ENCODE measurements at regions not wholly inside any gene's neighbourhood (a gene's known extent, or its start where the extent isn't known, plus 50 kb on each side); places are given as distances from the start of the nearest gene placed in this dataset.

GRCh38 chr10:120172356-120172755 is 279.8 kb downstream of the SEC23IP start:
- TF ChIP-seq MYC (IDR thresholded peaks at IDR 0.05; ENCODE audit: borderline replicate concordance, low read length) = no peak
- TF ChIP-seq POLR2A (IDR thresholded peaks at IDR 0.05; ENCODE audit: low read length) = no peak
- TF ChIP-seq, protein P1, sequence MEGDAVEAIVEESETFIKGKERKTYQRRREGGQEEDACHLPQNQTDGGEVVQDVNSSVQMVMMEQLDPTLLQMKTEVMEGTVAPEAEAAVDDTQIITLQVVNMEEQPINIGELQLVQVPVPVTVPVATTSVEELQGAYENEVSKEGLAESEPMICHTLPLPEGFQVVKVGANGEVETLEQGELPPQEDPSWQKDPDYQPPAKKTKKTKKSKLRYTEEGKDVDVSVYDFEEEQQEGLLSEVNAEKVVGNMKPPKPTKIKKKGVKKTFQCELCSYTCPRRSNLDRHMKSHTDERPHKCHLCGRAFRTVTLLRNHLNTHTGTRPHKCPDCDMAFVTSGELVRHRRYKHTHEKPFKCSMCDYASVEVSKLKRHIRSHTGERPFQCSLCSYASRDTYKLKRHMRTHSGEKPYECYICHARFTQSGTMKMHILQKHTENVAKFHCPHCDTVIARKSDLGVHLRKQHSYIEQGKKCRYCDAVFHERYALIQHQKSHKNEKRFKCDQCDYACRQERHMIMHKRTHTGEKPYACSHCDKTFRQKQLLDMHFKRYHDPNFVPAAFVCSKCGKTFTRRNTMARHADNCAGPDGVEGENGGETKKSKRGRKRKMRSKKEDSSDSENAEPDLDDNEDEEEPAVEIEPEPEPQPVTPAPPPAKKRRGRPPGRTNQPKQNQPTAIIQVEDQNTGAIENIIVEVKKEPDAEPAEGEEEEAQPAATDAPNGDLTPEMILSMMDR (IDR thresholded peaks at IDR 0.05) = no peak
- TF ChIP-seq MAZ (IDR thresholded peaks at IDR 0.05; ENCODE audit: borderline replicate concordance, low read depth, low read length) = no peak
- TF ChIP-seq, protein P2, sequence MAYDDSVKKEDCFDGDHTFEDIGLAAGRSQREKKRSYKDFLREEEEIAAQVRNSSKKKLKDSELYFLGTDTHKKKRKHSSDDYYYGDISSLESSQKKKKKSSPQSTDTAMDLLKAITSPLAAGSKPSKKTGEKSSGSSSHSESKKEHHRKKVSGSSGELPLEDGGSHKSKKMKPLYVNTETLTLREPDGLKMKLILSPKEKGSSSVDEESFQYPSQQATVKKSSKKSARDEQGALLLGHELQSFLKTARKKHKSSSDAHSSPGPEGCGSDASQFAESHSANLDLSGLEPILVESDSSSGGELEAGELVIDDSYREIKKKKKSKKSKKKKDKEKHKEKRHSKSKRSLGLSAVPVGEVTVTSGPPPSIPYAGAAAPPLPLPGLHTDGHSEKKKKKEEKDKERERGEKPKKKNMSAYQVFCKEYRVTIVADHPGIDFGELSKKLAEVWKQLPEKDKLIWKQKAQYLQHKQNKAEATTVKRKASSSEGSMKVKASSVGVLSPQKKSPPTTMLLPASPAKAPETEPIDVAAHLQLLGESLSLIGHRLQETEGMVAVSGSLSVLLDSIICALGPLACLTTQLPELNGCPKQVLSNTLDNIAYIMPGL (CRISPR knock-in tag; IDR thresholded peaks at IDR 0.05; ENCODE audit: borderline replicate concordance) = no peak
